GM12872 (cell line): ENCODE measurements at regions not wholly inside any gene's neighbourhood (a gene's known extent, or its start where the extent isn't known, plus 50 kb on each side); places are given as distances from the start of the nearest gene placed in this dataset.

Experiments used
- TF ChIP-seq, protein P1 (sequence below): IDR thresholded peaks from 3 replicates; pipeline ENCODE4 v1.5.1; 2011; ENCODE audit warnings: low read depth, mild to moderate bottlenecking, low read length, moderate library complexity; ENCODE audit not compliant: insufficient read depth

DNA sequence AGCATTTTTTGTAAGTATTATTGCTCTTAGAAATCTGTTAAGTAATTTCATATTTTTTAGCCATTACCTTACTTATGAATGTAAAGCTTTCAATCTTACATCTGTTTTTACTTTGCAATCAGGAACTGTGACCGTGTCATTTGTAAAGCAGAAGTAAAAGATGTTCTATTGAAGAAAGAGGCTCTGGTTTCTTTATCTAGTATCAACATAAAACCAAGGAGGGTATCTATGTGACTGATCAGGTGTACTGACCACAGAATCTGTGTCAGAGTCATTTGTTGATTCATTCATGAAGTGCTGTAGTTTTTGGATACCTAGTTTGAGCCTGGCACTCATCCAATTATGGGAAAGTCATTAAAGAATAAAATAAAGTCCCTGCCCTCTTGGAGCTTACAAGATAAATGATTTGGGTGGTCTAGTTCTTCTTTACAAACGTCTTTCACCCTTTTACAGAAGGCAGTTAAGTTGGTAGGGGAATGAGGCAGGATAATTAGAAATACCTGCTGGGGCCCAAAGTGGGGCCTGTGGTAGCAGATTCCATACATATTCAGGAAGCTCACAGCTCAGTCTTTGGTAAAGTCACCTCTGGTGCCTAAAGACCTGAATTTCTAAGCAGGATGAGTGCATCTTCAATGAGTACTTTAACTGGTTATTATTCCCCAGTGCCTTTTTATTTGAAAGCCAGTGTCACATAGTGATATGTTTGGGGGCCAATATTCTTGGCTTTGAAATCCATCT, 260.6 kb upstream of the NT5C1B start:
- TF ChIP-seq, protein P1, sequence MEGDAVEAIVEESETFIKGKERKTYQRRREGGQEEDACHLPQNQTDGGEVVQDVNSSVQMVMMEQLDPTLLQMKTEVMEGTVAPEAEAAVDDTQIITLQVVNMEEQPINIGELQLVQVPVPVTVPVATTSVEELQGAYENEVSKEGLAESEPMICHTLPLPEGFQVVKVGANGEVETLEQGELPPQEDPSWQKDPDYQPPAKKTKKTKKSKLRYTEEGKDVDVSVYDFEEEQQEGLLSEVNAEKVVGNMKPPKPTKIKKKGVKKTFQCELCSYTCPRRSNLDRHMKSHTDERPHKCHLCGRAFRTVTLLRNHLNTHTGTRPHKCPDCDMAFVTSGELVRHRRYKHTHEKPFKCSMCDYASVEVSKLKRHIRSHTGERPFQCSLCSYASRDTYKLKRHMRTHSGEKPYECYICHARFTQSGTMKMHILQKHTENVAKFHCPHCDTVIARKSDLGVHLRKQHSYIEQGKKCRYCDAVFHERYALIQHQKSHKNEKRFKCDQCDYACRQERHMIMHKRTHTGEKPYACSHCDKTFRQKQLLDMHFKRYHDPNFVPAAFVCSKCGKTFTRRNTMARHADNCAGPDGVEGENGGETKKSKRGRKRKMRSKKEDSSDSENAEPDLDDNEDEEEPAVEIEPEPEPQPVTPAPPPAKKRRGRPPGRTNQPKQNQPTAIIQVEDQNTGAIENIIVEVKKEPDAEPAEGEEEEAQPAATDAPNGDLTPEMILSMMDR: no peak

DNA sequence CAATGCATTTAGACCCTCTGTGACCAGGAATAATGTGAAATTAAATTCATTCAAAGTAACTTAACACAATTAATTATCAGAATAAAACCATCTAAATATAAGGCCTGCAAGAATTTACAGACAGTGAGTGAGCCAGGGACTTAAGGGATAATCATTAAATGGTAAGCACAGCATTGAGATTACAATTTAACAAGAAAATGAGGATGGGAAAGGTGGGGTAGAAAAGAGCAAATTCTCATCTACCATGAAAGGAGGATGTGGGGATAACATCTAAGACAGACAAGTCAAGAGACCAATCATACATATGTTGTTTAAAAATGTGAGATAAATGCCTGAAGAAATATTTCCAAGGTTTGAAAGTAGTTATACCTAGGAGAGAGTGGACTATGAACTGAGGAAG, 259.3 kb upstream of the NT5C1B start:
- TF ChIP-seq, protein P1: no peak

DNA sequence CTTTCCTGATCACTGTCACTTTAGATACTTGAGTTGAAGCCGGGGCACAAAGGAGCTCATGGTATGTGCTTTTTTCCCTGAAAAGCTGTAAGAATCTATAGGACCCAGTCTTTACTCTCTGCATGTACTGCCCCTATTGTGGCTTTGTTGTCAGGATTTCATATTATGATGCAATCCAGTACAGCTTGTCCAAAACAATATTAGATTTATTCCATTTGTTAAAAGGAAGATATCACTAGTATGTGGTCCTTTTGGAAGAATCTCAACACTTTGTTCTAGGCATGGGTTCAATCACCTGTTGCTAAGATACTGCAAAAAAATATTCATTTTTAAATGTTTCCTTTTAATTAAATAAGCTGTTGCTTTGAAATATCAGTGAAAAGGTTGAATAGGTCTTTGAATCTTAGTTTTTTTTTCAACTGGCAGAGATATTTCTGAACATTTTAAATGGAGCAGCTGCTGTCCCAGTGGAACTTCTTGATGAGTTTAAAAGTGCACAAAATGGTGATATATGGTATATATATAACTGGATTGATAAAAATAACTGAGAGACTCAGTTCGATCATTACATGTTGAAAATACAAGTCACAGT, 256.6 kb upstream of the NT5C1B start:
- TF ChIP-seq, protein P1: no peak

DNA sequence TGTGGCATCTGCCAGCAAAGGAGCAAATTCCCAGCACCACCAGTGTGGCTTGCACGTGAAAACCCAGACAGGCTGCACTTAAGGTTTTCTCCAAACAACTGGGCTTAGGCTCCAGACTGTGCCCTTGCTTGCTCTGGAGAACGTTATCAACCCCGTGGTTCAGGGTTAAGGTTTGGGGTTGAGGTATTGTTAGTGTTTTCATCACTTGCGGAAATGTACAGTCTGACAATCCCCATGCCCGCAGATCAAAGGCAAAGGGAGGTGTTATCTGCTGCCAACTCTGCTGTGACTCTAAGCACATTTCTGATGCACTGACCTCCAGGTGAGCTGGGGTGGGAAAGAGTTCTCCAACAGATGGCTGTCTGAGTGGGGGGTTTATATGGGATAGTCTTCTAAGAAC, 253.5 kb upstream of the NT5C1B start:
- TF ChIP-seq, protein P1: no peak

DNA sequence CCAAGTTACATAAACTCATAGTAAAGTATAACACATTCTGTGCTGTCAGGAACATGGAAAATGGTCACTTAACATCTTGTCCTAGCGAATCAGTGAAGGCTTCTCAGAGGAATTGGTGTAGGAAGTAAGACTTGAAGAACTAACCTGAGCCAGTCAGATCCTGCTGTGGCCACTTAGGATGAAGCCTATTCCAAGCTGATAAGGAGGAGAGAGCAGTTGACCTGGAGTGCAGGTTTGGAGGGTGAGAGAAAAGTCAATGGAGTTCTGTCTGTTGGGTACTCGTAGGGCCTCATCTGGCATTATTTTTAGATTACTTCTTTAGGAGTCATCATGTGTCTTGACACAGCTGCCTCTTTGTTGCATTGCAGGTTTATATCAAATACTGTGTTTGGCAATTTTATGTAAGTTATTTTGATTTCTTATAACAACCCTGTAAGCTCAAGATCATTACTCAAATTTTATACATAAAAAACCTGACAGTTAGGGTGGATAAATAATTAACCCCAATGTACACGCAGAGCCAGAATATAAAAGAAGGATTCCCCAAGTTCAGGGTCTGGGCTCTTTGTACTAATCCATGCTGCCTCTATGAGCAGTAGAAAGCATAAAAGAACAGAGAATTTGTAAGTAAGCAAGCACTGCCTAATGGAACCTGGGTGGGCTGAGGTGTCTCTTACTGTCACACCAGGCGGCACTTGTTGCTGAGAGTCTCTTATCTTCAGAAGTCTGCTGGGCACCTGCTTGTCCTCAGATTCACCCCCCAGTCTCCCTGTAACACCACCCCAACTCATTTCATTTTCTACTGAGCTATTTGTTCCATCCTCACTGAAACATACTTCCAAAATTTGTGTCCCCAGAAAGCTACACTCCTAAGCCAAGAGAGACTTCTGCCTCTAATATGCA, 252.1 kb upstream of the NT5C1B start:
- TF ChIP-seq, protein P1: no peak

DNA sequence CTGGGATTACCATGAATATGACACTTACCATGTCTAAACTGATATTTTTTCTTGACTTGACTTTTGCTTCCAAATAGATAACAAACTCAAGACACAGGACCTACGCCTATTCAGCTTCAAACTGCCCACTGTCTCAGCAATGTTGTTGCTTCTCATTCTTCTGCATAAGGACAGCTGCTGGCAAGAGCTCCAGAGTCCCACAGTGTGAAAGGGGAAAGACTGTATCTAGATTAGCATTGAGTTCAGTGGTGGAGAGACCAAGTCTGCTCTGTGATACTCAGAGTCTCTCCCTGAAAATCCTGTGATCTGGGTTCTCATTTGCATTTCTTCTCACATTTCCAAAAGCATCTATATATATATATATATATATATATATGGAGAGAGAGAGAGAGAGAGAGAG, 247.9 kb upstream of the NT5C1B start:
- TF ChIP-seq, protein P1: no peak

DNA sequence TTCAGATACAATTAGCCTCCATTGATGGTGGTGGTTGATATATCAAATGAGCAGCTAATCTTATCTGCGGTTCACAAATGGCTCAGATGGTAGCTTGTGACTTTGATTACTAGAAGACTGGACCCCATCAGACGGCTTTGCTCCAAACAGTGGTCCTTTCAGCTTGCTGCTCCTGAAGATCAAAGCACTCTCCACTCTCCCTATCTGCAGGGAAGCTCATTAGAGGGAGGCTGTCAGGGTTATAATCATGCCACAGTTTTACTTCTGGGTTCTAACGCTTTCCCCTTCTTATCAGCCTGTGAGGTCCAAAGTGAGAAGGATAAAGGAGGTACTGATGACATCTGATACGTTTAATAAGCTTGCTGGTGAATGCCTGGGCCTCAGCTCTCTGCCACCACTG, 247.1 kb upstream of the NT5C1B start:
- TF ChIP-seq, protein P1: no peak
